Activated T-cell treated with anti-CD3 and anti-CD28 coated beads, Interleukin-2, amount 50 U/mL, for 24 hours (primary cell): ENCODE measurements at regions not wholly inside any gene's neighbourhood (a gene's known extent, or its start where the extent isn't known, plus 50 kb on each side); places are given as distances from the start of the nearest gene placed in this dataset.

ENCODE experiments used
- DNase-seq: peaks from one replicate; pipeline ENCODE4 v3.0.0-alpha.2; 2020
- H3K27ac Mint-ChIP-seq: 2 replicates; pipeline ENCODE4 v1.8.0; 2020; ENCODE audit warnings: mild to moderate bottlenecking, mixed read lengths
- H3K27me3 Mint-ChIP-seq: 2 replicates; pipeline ENCODE4 v1.8.0; 2020; ENCODE audit warnings: mixed read lengths
- H3K36me3 Mint-ChIP-seq: 2 replicates; pipeline ENCODE4 v1.8.0; 2020; ENCODE audit warnings: low read depth, mixed read lengths
- H3K4me1 Mint-ChIP-seq: 2 replicates; pipeline ENCODE4 v1.8.0; 2020; ENCODE audit warnings: low read depth, mixed read lengths
- H3K4me3 Mint-ChIP-seq: 2 replicates; pipeline ENCODE4 v1.8.0; 2020; ENCODE audit warnings: mild to moderate bottlenecking, moderate library complexity, mixed read lengths
- H3K9me3 Mint-ChIP-seq: 2 replicates; pipeline ENCODE4 v1.8.0; 2020; ENCODE audit warnings: mixed read lengths

- DNase-seq: no peak
- Mint-ChIP-seq H3K9me3 (no peaks in the 10 kb centered on the region), H3K27me3 (no peaks in the 10 kb centered on the region), H3K36me3 (no peaks in the 10 kb centered on the region), H3K4me3 (no peak overlapping the region), H3K27ac (no peak overlapping the region), H3K4me1 (no peaks in the 10 kb centered on the region)
Measured at GRCh38 chr2:5465859-5466258, 226.3 kb upstream of the SOX11 start.

- no peaks in the 10 kb centered on the region for H3K36me3 Mint-ChIP-seq
- H3K27me3 Mint-ChIP-seq: no peaks in the 10 kb centered on the region
- no peak overlapping the region for H3K27ac Mint-ChIP-seq
- H3K9me3 Mint-ChIP-seq: no peaks in the 10 kb centered on the region
- H3K4me1 Mint-ChIP-seq: no peaks in the 10 kb centered on the region
- DNase-seq: no peak
- H3K4me3 Mint-ChIP-seq: no peak overlapping the region
Measured at GRCh38 chr2:5467178-5467905, 224.8 kb upstream of the SOX11 start.

- no peak for DNase-seq
- Mint-ChIP-seq H3K4me3 (no peak overlapping the region), H3K27ac (no peak overlapping the region), H3K36me3 (no peaks in the 10 kb centered on the region), H3K4me1 (no peaks in the 10 kb centered on the region), H3K9me3 (no peaks in the 10 kb centered on the region), H3K27me3 (no peaks in the 10 kb centered on the region)
Measured at GRCh38 chr2:5472673-5473072, 219.5 kb upstream of the SOX11 start.

- no peak for DNase-seq
- H3K9me3 Mint-ChIP-seq: no peaks in the 10 kb centered on the region
- no peaks in the 10 kb centered on the region for H3K36me3 Mint-ChIP-seq
- no peak overlapping the region for H3K27ac Mint-ChIP-seq
- H3K4me1 Mint-ChIP-seq: no peaks in the 10 kb centered on the region
- H3K27me3 Mint-ChIP-seq: no peaks in the 10 kb centered on the region
- H3K4me3 Mint-ChIP-seq: no peak overlapping the region
Measured at GRCh38 chr2:5473635-5474034, 218.5 kb upstream of the SOX11 start.

GRCh38 chr2:5474716-5475115 lies 217.5 kb upstream of the SOX11 start:
- Mint-ChIP-seq H3K9me3 (no peaks in the 10 kb centered on the region), H3K27me3 (no peaks in the 10 kb centered on the region), H3K27ac (no peak overlapping the region), H3K4me3 (no peak overlapping the region), H3K36me3 (no peaks in the 10 kb centered on the region), H3K4me1 (no peaks in the 10 kb centered on the region)
- no peak for DNase-seq

GRCh38 chr2:5479265-5479928 lies 212.8 kb upstream of the SOX11 start:
- Mint-ChIP-seq H3K9me3 (no peaks in the 10 kb centered on the region), H3K4me1 (no peaks in the 10 kb centered on the region), H3K27ac (no peak overlapping the region), H3K4me3 (no peak overlapping the region), H3K27me3 (peaks cover 12% of the 10 kb centered on the region), H3K36me3 (no peaks in the 10 kb centered on the region)
- no peak for DNase-seq

GRCh38 chr2:5482929-5483331 lies 209.3 kb upstream of the SOX11 start:
- no peak overlapping the region for H3K4me3 Mint-ChIP-seq
- no peaks in the 10 kb centered on the region for H3K9me3 Mint-ChIP-seq
- DNase-seq: no peak
- peaks cover 12% of the 10 kb centered on the region for H3K27me3 Mint-ChIP-seq
- H3K36me3 Mint-ChIP-seq: no peaks in the 10 kb centered on the region
- no peak overlapping the region for H3K27ac Mint-ChIP-seq
- no peaks in the 10 kb centered on the region for H3K4me1 Mint-ChIP-seq

- no peaks in the 10 kb centered on the region for H3K4me1 Mint-ChIP-seq
- DNase-seq: no peak
- no peak overlapping the region for H3K27ac Mint-ChIP-seq
- H3K27me3 Mint-ChIP-seq: peaks cover 12% of the 10 kb centered on the region
- no peak overlapping the region for H3K4me3 Mint-ChIP-seq
- no peaks in the 10 kb centered on the region for H3K36me3 Mint-ChIP-seq
- H3K9me3 Mint-ChIP-seq: no peaks in the 10 kb centered on the region
Measured at GRCh38 chr2:5484868-5485267, 207.3 kb upstream of the SOX11 start.

GRCh38 chr2:5491523-5491922 lies 200.7 kb upstream of the SOX11 start:
- H3K27ac Mint-ChIP-seq: no peak overlapping the region
- no peaks in the 10 kb centered on the region for H3K27me3 Mint-ChIP-seq

GRCh38 chr2:5493256-5493655 lies 198.9 kb upstream of the SOX11 start:
- Mint-ChIP-seq H3K9me3 (no peaks in the 10 kb centered on the region), H3K27me3 (no peaks in the 10 kb centered on the region), H3K36me3 (no peaks in the 10 kb centered on the region), H3K4me3 (no peak overlapping the region), H3K4me1 (no peaks in the 10 kb centered on the region), H3K27ac (no peak overlapping the region)
- no peak for DNase-seq

More at GRCh38 chr2:5491523-5491922, 200.7 kb upstream of the SOX11 start:
- DNase-seq: no peak
- Mint-ChIP-seq H3K36me3 (no peaks in the 10 kb centered on the region), H3K9me3 (no peaks in the 10 kb centered on the region), H3K4me3 (no peak overlapping the region), H3K4me1 (no peaks in the 10 kb centered on the region)

- H3K9me3 Mint-ChIP-seq: no peaks in the 10 kb centered on the region
- H3K27me3 Mint-ChIP-seq: no peaks in the 10 kb centered on the region
- H3K4me3 Mint-ChIP-seq: no peak overlapping the region
- H3K27ac Mint-ChIP-seq: no peak overlapping the region
- DNase-seq: no peak
- H3K36me3 Mint-ChIP-seq: no peaks in the 10 kb centered on the region
- no peaks in the 10 kb centered on the region for H3K4me1 Mint-ChIP-seq
Measured at GRCh38 chr2:5494212-5494611, 198.0 kb upstream of the SOX11 start.

GRCh38 chr2:5495586-5495985 lies 196.6 kb upstream of the SOX11 start:
- DNase-seq: no peak
- Mint-ChIP-seq H3K4me3 (no peak overlapping the region), H3K27me3 (no peaks in the 10 kb centered on the region), H3K4me1 (no peaks in the 10 kb centered on the region), H3K27ac (no peak overlapping the region), H3K9me3 (peaks cover 3% of the 10 kb centered on the region), H3K36me3 (no peaks in the 10 kb centered on the region)

- H3K27ac Mint-ChIP-seq: no peak overlapping the region
- H3K36me3 Mint-ChIP-seq: no peaks in the 10 kb centered on the region
- H3K27me3 Mint-ChIP-seq: no peaks in the 10 kb centered on the region
- no peak for DNase-seq
- peaks cover 3% of the 10 kb centered on the region for H3K9me3 Mint-ChIP-seq
- H3K4me1 Mint-ChIP-seq: no peaks in the 10 kb centered on the region
- H3K4me3 Mint-ChIP-seq: no peak overlapping the region
Measured at GRCh38 chr2:5497874-5498273, 194.3 kb upstream of the SOX11 start.

- Mint-ChIP-seq H3K27ac (no peak overlapping the region), H3K27me3 (no peaks in the 10 kb centered on the region), H3K9me3 (peaks cover 7% of the 10 kb centered on the region), H3K4me1 (no peaks in the 10 kb centered on the region), H3K4me3 (no peak overlapping the region), H3K36me3 (no peaks in the 10 kb centered on the region)
- DNase-seq: no peak
Measured at GRCh38 chr2:5501807-5502206, 190.4 kb upstream of the SOX11 start.

- no peaks in the 10 kb centered on the region for H3K4me1 Mint-ChIP-seq
- H3K27me3 Mint-ChIP-seq: no peaks in the 10 kb centered on the region
- no peaks in the 10 kb centered on the region for H3K36me3 Mint-ChIP-seq
- peaks cover 7% of the 10 kb centered on the region for H3K9me3 Mint-ChIP-seq
- H3K4me3 Mint-ChIP-seq: no peak overlapping the region
- no peak overlapping the region for H3K27ac Mint-ChIP-seq
- DNase-seq: no peak
Measured at GRCh38 chr2:5502385-5502784, 189.8 kb upstream of the SOX11 start.
